Activated CD8-positive, alpha-beta memory T cell treated with anti-CD3 and anti-CD28 coated beads, Interleukin-2, amount 50 U/mL, for 48 hours (primary cell): ENCODE measurements at regions not wholly inside any gene's neighbourhood (a gene's known extent, or its start where the extent isn't known, plus 50 kb on each side); places are given as distances from the start of the nearest gene placed in this dataset.

ENCODE experiments used
- DNase-seq: peaks from one replicate; pipeline ENCODE4 v3.0.0-alpha.2; 2020

- DNase-seq, result no peak
Observed at GRCh38 chr6:168130697-168131371, 51.8 kb upstream of the FRMD1 start.

- no peak for DNase-seq
Observed at GRCh38 chr6:168130168-168130696, 51.2 kb upstream of the FRMD1 start.

GRCh38 chr6:168129292-168130167 is 50.5 kb upstream of the FRMD1 start:
- no peak for DNase-seq

GRCh38 chr6:168128631-168129291 is 49.7 kb upstream of the FRMD1 start:
- no peak for DNase-seq
